RKO (cell line): ENCODE measurements at regions not wholly inside any gene's neighbourhood (a gene's known extent, or its start where the extent isn't known, plus 50 kb on each side); places are given as distances from the start of the nearest gene placed in this dataset.

Experiments
- DNase-seq: peaks from one replicate; pipeline ENCODE4 v3.0.0-alpha.2; 2016; ENCODE audit warnings: low spot score

DNA sequence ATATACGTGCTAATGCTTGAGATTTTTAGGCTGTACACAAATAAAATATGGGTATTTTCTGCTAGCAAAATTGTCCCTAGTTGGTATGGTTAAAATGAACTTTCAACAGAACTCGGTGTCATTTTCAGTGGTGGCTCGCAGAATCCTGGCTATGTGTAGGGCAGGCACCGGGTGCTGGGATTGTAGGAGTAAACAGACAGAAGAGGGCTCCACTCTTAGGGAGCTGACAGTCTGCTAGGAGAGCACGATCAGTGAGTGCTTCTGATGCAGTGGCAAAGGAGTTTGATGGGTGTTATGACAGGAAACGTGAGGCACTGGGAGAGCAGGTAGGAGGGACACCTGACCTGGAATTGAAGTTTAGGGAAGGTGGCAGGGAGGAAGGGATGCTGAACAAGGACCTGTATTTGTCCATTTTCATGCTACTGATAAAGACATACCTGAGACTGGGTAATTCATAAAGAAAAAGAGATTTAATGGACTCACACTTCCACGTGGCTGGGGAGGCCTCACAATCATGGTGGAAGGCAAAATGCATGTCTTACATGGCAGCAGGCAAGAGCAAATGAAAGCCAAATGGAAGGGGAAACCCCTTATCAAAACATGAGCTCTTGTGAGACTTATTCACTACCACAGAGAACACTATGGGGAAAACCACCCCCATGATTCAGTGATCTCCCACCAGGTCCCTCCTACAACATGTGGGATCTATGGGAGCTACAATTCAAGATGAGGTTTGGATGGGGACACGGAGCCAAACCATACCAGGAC is 105.4 kb upstream of the LCLAT1 start:
- DNase-seq, result no peak

DNA sequence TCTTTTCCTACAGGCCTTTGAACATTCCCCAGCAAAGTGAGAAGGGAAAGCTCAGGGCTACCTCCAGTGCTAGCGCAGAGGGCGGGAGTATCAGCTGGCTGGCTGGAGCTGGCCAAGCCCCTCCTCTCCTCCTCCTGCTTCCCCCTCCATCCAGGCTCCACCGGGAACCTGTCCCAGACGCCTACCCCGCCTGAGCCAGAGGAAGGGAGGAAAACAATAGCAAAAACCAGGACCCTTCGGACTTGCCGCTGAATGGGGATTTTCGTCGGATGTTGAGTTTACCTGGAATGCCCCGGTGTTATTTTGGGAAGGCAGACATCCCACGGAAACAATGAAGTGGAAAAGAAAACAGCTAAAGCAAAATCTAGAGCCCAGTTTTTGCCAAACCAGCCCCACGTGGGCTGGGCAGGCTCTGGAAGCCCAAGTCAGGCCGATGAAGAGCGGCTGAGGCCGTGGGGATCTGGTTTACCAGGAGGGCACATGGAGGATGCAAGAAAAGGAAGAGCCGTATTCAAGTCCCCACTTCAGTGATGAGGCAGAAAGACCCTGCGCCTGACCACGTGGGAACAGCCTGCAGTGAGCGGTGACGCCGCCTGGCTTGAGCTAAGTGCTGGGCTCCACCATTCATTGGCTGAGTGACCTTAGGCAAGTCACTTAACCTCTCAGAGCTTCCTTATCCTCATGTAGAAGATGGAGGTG is 100.4 kb upstream of the LCLAT1 start:
- DNase-seq, result no peak

GRCh38 chr2:30348825-30349224 is 98.2 kb upstream of the LCLAT1 start:
- no peak for DNase-seq

- no peak for DNase-seq
These were observed 97.4 kb upstream of the LCLAT1 start for GRCh38 chr2:30349691-30350090.

DNA sequence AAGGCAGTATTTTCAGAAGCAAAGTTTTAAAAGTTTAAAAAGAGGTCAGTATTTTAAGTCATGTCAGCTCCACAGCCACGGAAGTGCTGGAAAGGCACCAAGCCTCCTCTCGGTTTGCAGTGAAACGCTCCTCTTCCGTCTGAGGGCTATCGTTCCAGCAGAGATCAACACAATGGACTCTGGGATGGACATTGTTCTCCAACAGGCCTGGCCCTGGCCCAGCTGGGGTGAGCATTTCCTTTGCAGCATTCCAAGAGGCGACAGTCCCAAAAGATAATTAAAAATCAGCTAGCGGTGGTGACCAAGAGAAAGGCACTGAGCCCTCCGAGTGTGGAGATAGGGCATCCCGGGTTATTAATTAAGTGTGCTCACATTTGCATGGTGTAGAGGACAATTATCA is 95.9 kb upstream of the LCLAT1 start:
- DNase-seq, result no peak

DNA sequence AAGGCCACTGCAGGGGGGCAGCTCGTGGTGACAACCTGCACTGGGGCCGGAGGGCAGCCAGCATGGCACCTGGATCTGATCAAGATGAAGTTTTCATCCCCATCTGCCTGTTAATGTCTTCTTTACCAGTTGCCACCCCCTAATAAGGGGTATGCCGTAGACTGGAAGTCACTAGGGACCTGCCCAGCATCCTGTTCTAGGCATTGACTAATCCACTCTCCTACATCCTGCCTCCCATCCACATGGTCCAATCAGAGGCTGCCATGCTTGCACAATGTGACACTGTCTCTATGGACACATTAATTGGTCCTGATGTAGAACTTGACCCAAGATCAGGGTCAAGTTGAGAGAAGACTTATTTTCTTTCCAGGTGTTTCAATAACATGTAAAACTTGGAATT is 95.1 kb upstream of the LCLAT1 start:
- DNase-seq, result no peak

DNA sequence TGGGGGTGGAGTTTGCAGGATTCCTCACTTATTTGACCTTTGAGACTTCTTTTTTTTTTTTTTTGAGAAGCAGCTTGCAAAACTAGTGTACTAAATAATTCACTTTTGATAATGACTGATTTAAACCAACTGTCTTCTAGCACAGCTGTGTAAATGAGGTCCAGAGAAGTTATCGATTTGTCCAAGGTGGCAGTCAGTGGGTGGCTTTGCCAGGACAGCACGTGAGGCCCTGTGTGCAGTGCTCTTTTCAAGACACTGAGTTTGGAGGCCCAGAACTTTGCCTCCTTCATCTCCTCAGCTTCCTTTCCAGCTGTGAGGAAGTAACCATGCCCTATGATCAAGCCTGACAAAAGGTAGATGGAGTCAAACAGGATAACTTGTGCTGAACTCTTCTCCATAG is 92.9 kb upstream of the LCLAT1 start:
- no peak for DNase-seq

DNA sequence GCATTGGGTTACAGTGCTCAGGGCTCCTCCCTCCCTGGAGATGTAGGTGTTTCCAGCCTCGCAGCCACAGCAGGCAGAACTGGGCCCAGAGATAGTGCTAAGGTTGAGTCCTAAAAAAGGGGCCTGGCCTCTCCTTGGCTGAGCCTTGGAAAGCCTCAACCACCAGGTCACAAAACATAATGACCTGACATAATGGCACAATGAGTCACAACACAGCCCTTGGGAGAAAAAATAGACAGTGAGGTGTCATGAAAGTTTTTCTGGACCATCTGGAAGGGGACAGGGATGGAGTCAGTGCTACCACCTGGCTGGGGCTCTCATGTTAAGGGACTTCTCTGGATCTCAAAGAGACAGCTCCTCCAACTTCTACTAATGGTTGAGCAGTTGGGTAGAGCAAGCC is 92.4 kb upstream of the LCLAT1 start:
- no peak for DNase-seq

DNA sequence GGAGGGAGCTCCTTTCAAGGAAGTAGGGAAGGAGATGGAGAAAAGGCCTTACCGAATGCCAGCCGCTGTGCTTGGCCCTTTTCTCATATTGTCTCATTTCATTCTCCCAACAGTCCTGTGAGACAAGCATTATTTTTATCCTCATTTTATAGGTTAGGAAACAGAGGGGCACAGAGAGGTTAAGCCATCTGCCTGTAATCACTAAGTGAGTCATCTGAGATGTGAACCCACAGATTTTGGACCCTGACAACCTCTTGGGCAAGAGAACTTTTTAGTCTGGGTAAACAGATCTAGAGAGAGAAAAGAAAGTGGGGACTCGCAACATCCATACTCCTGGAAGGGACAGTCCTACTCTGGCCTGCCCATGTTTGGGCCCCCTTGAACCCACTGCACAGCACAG is 91.7 kb upstream of the LCLAT1 start:
- no peak for DNase-seq

DNA sequence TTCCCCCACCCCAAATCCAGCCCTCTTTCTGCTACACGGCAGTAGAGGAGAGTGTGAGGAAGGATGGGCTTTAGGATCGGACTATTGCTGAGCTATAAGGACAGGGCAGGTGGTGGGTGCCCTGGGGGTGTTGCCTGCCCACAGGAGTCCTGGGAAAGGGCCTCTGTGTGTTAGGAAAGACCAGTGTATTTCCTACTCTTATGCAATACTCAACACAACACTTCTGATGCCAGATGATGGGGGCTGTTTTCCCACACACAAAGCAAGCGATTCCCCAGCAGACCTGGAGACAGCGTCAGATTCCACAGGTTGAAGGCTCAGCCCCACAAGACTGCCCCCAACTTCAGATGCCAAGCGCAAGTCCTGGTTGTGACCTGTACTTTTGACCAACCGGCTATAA is 91.0 kb upstream of the LCLAT1 start:
- no peak for DNase-seq

DNA sequence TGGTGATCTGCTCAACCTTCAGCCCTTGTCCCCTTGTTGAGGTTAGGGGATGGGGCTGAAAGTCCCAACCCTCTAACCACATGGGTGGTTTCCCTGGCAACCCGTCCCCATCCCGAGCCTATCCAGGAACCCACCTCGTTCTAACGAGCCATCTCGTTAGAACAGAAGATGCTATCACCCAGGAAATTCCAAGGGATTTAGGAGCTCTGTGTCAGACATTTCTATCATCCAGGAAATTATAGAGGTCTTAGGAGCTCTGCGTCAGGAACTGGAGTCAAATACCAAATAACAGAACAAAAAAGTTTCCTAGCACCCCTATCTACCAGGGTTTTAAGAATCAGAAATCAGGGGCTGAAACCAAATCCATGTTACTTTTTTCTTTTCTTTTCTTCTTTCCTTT is 90.3 kb upstream of the LCLAT1 start:
- DNase-seq, result no peak

- DNase-seq, result no peak
These were observed 88.7 kb upstream of the LCLAT1 start for GRCh38 chr2:30358351-30358750.

GRCh38 chr2:30358842-30359241 is 88.2 kb upstream of the LCLAT1 start:
- no peak for DNase-seq

- no peak for DNase-seq
These were observed 87.3 kb upstream of the LCLAT1 start for GRCh38 chr2:30359644-30360167.

- DNase-seq, result no peak
These were observed 85.2 kb upstream of the LCLAT1 start for GRCh38 chr2:30361751-30362394.

DNA sequence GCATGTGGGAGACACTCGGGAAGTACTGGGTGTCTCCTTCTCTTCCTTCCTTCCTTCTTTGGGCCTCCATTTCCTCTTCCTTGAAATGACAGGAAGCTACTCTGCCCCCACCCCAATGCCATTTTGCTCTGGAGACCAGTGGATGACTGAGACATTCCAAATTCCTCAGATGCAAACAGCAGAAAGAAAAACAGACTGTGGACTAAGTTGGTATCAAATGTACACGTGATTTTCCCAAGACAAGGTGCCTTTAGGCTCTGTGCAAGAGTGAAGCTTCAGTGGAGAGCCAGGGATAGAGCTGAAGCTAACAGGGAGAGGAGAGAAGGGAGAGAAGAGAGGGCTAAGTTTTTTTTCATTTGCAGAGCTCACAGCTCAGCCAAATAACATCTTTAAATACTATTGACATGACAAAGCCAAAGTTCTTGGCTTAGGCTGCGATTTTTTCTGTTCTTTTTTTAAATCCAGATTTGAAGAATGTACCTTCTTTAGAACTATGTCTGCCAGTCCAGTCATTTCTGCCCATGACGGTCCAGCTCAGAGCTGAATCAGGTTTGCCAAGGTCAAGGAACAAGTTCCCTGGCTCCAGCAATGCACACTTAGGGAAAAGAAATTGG is 84.5 kb upstream of the LCLAT1 start:
- no peak for DNase-seq

DNA sequence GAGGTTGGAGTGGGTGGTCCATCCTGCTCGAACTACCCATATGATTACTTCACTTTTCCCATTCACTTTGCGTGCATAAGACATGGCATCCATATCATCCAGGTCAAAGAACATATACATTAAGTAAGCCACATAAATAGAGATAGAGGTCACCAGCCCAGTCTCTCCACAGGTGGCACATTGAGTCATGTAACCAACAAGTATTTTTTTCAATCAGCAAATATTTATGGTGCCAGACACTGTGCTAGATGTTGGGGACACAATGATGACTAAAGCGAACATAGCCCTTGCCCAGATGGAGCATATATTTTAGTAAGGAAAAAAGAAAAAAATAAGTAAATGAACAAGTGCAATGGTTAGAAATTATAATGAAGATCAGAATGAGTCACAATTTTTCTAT is 83.6 kb upstream of the LCLAT1 start:
- DNase-seq, result no peak

DNA sequence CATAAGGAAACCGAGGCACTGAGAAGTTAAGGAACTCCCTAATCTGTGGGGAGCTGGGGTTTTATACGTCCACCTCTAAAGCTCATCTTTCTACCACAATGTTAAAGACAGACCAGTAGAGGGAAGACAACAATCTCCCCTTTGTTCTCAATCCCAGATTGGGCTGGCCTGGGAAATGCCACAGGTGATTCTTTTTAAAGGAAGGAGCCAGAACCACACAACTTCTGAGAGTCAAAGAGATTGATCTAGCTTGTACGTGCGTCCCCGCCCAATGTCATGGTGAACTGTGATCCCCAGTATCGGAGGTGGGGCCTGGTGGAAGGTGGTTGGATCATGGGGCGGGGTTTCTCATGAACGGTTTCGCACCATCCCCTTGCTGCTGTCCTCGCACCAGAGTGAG is 81.8 kb upstream of the LCLAT1 start:
- DNase-seq, result no peak

GRCh38 chr2:30366199-30366691 is 80.8 kb upstream of the LCLAT1 start:
- no peak for DNase-seq

GRCh38 chr2:30367232-30368070 is 79.6 kb upstream of the LCLAT1 start:
- DNase-seq, result no peak

DNA sequence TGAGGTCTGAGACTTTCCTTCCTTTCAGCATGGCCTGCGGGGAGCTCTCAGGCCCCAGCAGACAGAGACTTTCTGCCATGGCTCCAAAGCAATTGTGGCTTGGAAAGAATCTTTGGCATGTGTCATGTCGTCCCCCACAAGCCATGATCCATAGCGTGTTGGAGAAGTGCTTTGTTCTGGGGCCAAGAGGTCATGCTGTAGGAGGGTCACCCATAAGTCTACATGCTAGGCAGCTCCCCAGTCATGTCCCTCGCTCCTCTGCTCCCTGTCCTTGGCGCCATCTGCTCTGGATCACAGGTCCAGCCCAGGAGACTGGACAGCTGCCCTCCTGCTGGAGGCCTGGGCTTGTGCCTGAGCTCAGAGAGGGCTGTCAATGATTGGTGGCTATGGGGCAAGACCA is 78.8 kb upstream of the LCLAT1 start:
- no peak for DNase-seq
